Esophagus (tissue), 2 donors: ENCODE measurements at regions not wholly inside any gene's neighbourhood (a gene's known extent, or its start where the extent isn't known, plus 50 kb on each side); places are given as distances from the start of the nearest gene placed in this dataset.

ENCODE experiments used
- H3K27ac ChIP-seq, 2 donors: one replicate each; pipeline ENCODE4 v1.5.1; 2013; ENCODE audit warnings: low read depth in 2 of 2, mild to moderate bottlenecking in 2 of 2, inconsistent platforms in 1 of 2, low read length in 1 of 2, moderate library complexity in 1 of 2
- H3K27me3 ChIP-seq, 2 donors: one replicate each; pipeline ENCODE4 v1.6.1; 2013; ENCODE audit warnings: low read length in 2 of 2, control low read depth in 1 of 2, mild to moderate bottlenecking in 1 of 2; ENCODE audit not compliant: insufficient read depth in 2 of 2, control insufficient read depth in 1 of 2
- H3K36me3 ChIP-seq, 2 donors: one replicate each; pipeline ENCODE4 v1.6.1; 2013; ENCODE audit warnings: low read length in 1 of 2; ENCODE audit not compliant: control insufficient read depth in 2 of 2, insufficient read depth in 2 of 2
- H3K4me1 ChIP-seq, 2 donors: one replicate each; pipeline ENCODE4 v1.6.1; 2013; ENCODE audit warnings: low read length in 1 of 2; ENCODE audit not compliant: control insufficient read depth in 2 of 2, insufficient read depth in 2 of 2
- H3K4me3 ChIP-seq, 2 donors: one replicate each; pipeline ENCODE4 v1.5.1; 2013; ENCODE audit warnings: low read length in 2 of 2, mild to moderate bottlenecking in 2 of 2, low read depth in 1 of 2, moderate library complexity in 1 of 2
- H3K9me3 ChIP-seq, 2 donors: one replicate each; pipeline ENCODE4 v1.6.1; 2013; ENCODE audit warnings: mild to moderate bottlenecking in 2 of 2, low read depth in 1 of 2, low read length in 1 of 2, moderate library complexity in 1 of 2; ENCODE audit not compliant: control insufficient read depth in 2 of 2, insufficient read depth in 1 of 2
- WGBS, 2 donors: extraction: QIAGEN DNeasy Blood & Tissue Kit; methylation state at CpG; one replicate each; pipeline ENCODE4 v1.1.7; 2013; 5-methylcytosine and 5-hydroxymethylcytosine counted together
- donor health status: healthy with polysubstance abuse.
- donor health status: Bipolar disorder and iron deficiency.

- WGBS, 2 donors, result 27% methylated on average over 31 of the region's 31 CpGs
- no peaks in the 10 kb centered on the region for H3K36me3 ChIP-seq
- H3K9me3 ChIP-seq, result no peaks in the 10 kb centered on the region
These were observed 58.2 kb upstream of the THY1 start for GRCh38 chr11:119481021-119481666.

GRCh38 chr11:119480380-119481020 lies 57.5 kb upstream of the THY1 start:
- no peak overlapping the region for H3K27ac ChIP-seq

More at GRCh38 chr11:119481021-119481666, 58.2 kb upstream of the THY1 start:
- H3K4me3 ChIP-seq, result peak overlapping the region in 1 of 2 donors; percentile 8
- no peak overlapping the region for H3K27ac ChIP-seq
- H3K27me3 ChIP-seq, result no peaks in the 10 kb centered on the region
- H3K4me1 ChIP-seq, result peaks cover 0 to 3% of the 10 kb centered on the region in 2 donors

DNA sequence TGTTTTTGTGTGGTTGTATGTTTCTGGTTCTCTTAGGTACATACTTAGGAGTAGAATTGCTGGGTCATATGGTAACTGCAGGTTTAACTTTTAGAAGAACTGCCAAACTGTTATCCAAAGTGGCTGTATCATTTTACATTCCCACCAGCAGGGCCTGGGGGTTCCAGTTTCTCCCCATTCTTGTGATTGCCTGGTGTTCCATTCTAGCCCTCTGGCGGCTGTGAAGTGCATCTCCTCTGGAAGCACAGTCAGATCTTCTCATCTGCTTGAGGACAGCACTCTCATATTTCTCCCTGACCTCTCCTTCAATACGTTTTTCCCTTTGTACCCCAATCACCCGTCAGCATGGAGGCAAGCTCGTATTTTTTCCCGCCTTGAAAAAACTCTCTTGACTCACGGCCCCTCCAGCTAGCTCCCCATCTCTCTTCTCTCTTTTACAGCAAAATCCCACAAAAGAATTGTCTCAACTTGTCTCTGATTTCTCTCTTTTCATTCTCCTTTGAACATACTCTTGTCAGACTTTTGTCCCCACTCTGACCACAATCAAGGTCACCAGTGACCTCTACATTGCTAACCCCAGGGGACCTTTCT lies 56.8 kb upstream of the THY1 start:
- WGBS, 2 donors, result 69 to 80% methylated on average over 6 of the region's 6 CpGs
- H3K36me3 ChIP-seq, result no peaks in the 10 kb centered on the region
- no peaks in the 10 kb centered on the region for H3K9me3 ChIP-seq
- H3K4me1 ChIP-seq, result peaks cover 0 to 3% of the 10 kb centered on the region in 2 donors
- H3K4me3 ChIP-seq, result no peak overlapping the region
- no peaks in the 10 kb centered on the region for H3K27me3 ChIP-seq
- H3K27ac ChIP-seq, result no peak overlapping the region

More at GRCh38 chr11:119480380-119481020, 57.5 kb upstream of the THY1 start:
- 85 to 87% methylated on average over 11 of the region's 11 CpGs for WGBS, 2 donors
- Histone ChIP-seq H3K27me3 (no peaks in the 10 kb centered on the region), H3K4me1 (peaks cover 0 to 3% of the 10 kb centered on the region in 2 donors), H3K4me3 (no peak overlapping the region), H3K36me3 (no peaks in the 10 kb centered on the region), H3K9me3 (no peaks in the 10 kb centered on the region)

DNA sequence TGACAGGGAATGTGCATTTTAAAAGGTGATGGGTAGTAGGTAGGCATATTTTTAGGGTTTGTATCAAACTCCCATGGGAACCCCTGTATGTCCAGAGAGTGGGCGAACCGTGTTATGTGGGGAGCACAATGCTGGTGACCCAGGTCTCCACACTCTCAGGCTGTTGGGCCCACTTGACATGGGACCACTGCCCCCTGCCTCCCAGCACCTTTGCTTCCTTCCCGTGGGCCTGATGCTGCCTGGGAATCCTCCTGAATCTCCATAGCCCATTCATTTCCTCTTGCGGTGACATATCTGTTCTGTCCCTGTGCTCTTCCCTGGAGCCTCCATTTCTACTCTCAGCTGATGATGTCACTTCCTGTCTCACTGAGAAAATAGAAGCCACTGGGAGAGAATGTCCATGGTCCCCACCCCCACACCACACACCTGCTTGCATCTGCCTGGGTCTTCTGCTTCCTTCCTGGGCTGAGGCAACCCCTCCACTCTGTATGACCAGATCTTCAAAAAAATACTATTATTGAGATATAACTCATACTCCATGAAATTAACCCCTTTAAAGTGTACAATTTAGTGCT lies 55.8 kb upstream of the THY1 start:
- Histone ChIP-seq H3K9me3 (no peaks in the 10 kb centered on the region), H3K27me3 (no peaks in the 10 kb centered on the region), H3K4me1 (peaks cover 0 to 3% of the 10 kb centered on the region in 2 donors), H3K4me3 (no peak overlapping the region), H3K27ac (no peak overlapping the region), H3K36me3 (no peaks in the 10 kb centered on the region)
- 58 to 64% methylated on average over 4 of the region's 4 CpGs for WGBS, 2 donors

GRCh38 chr11:119476666-119477331 lies 53.8 kb upstream of the THY1 start:
- Histone ChIP-seq H3K36me3 (peaks cover 0 to 2% of the 10 kb centered on the region in 2 donors), H3K27ac (no peak overlapping the region), H3K4me3 (no peak overlapping the region), H3K9me3 (no peaks in the 10 kb centered on the region), H3K4me1 (peaks cover 0 to 3% of the 10 kb centered on the region in 2 donors), H3K27me3 (no peaks in the 10 kb centered on the region)
- WGBS, 2 donors, result 74 to 75% methylated on average over 10 of the region's 10 CpGs

GRCh38 chr11:119476038-119476437 lies 53.1 kb upstream of the THY1 start:
- no peaks in the 10 kb centered on the region for H3K9me3 ChIP-seq
- H3K27ac ChIP-seq, result no peak overlapping the region
- H3K4me1 ChIP-seq, result peaks cover under 1 to 3% of the 10 kb centered on the region in 2 donors

GRCh38 chr11:119474682-119475596 lies 52.0 kb upstream of the THY1 start:
- H3K4me1 ChIP-seq, result peaks cover 3 to 9% of the 10 kb centered on the region in 2 donors
- 21% methylated on average over 9 of the region's 9 CpGs for WGBS, 2 donors
- no peaks in the 10 kb centered on the region for H3K27me3 ChIP-seq
- H3K27ac ChIP-seq, result peak overlapping the region; percentile 54 to 93
- H3K4me3 ChIP-seq, result no peak overlapping the region
- H3K9me3 ChIP-seq, result no peaks in the 10 kb centered on the region
- H3K36me3 ChIP-seq, result peaks cover 0 to 2% of the 10 kb centered on the region in 2 donors

More at GRCh38 chr11:119476038-119476437, 53.1 kb upstream of the THY1 start:
- peaks cover 0 to 2% of the 10 kb centered on the region in 2 donors for H3K36me3 ChIP-seq
- no peaks in the 10 kb centered on the region for H3K27me3 ChIP-seq
- H3K4me3 ChIP-seq, result no peak overlapping the region
- 82 to 86% methylated on average over 2 of the region's 2 CpGs for WGBS, 2 donors

GRCh38 chr11:119473901-119474681 lies 51.1 kb upstream of the THY1 start:
- no peaks in the 10 kb centered on the region for H3K27me3 ChIP-seq
- no peak overlapping the region for H3K27ac ChIP-seq
- H3K4me3 ChIP-seq, result no peak overlapping the region
- no peaks in the 10 kb centered on the region for H3K9me3 ChIP-seq
- H3K4me1 ChIP-seq, result peaks cover 3 to 9% of the 10 kb centered on the region in 2 donors
- H3K36me3 ChIP-seq, result peaks cover 0 to 2% of the 10 kb centered on the region in 2 donors
- 82 to 87% methylated on average over 12 of the region's 12 CpGs for WGBS, 2 donors
